PC-9 (cell line): ENCODE measurements at regions not wholly inside any gene's neighbourhood (a gene's known extent, or its start where the extent isn't known, plus 50 kb on each side); places are given as distances from the start of the nearest gene placed in this dataset.

Experiments used
- EZH2 ChIP-seq: fragments of 200-600 bp; sonication (generic); IDR thresholded peaks from 2 replicates; pipeline ENCODE4 v1.8.0; 2017; ENCODE audit warnings: antibody characterized with exemption, low read depth
- TF ChIP-seq, protein P1 (sequence below): fragments of 200-600 bp; sonication (generic); conservative IDR thresholded peaks from 2 replicates; pipeline ENCODE4 v1.6.1; 2017; ENCODE audit warnings: mixed run types, antibody characterized with exemption, mild to moderate bottlenecking, moderate library complexity

DNA sequence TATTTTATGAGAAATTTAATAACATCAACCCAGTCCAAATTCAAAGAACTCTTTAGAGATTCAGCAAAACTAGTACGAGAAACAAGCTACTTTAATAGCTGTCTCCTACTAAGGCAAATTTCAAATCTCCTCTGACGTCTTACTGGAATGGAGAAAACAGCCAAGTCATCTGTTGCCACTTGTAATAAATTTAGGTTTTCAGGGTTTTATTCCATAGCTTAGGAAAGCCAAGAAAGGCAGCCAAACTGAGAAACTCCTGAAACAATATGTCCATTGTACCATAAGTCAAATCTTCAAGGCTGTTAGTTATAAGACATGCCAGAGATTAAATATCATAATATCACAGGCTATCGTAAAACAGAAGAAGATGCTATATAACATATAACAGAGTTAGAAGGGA lies 524.6 kb upstream of the SETBP1 start:
- TF ChIP-seq, protein P1, sequence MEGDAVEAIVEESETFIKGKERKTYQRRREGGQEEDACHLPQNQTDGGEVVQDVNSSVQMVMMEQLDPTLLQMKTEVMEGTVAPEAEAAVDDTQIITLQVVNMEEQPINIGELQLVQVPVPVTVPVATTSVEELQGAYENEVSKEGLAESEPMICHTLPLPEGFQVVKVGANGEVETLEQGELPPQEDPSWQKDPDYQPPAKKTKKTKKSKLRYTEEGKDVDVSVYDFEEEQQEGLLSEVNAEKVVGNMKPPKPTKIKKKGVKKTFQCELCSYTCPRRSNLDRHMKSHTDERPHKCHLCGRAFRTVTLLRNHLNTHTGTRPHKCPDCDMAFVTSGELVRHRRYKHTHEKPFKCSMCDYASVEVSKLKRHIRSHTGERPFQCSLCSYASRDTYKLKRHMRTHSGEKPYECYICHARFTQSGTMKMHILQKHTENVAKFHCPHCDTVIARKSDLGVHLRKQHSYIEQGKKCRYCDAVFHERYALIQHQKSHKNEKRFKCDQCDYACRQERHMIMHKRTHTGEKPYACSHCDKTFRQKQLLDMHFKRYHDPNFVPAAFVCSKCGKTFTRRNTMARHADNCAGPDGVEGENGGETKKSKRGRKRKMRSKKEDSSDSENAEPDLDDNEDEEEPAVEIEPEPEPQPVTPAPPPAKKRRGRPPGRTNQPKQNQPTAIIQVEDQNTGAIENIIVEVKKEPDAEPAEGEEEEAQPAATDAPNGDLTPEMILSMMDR, result no peak
- no peak for TF ChIP-seq EZH2
